ENCODE measurements at regions not wholly inside any gene's neighbourhood (a gene's known extent, or its start where the extent isn't known, plus 50 kb on each side); places are given as distances from the start of the nearest gene placed in this dataset.

- no peaks in the 10 kb centered on the region for H3K9me2 ChIP-seq (ENCODE audit: insufficient read depth, low read length)
- H3K79me2 ChIP-seq (ENCODE audit: insufficient read depth, low read depth, low read length), result no peaks in the 10 kb centered on the region
- BruUV-seq (replicated peaks), result no TSS peak
- intact Hi-C loops (cut with micrococcal nuclease; ENCODE audit: unreplicated experiment), result no loop called here
- ChIA-PET CTCF (ENCODE audit: unreplicated experiment) (no interaction called here), POLR2A (interaction anchor here (0.5 to 0.6 kb wide), 2 partner anchors 39 to 214 kb away, joined by 3 to 7 read pairs; no protein-coding TSS in a partner anchor)
- no peaks in the 10 kb centered on the region for H3K36me3 ChIP-seq (ENCODE audit: insufficient read depth, low read length)
- H3K4me2 ChIP-seq (ENCODE audit: low read length), result no peak overlapping the region
- H2AFZ ChIP-seq (ENCODE audit: low read length), result no peak overlapping the region
- H3K4me1 ChIP-seq (ENCODE audit: insufficient read depth, low read length, poor library complexity, severe bottlenecking), result no peaks in the 10 kb centered on the region
- no peak overlapping the region for H3K27ac ChIP-seq (ENCODE audit: low read depth, low read length, poor library complexity, severe bottlenecking)
- TF ChIP-seq EZH2phosphoT487 (IDR thresholded peaks at IDR 0.05; ENCODE audit: borderline replicate concordance, low read depth, low read length) (no peak), CTCF (conservative IDR thresholded peaks at IDR 0.05; ENCODE audit: low read length) (no peak)
- H3K9me3 ChIP-seq (ENCODE audit: low read length), result no peaks in the 10 kb centered on the region
- H4K20me1 ChIP-seq (ENCODE audit: insufficient read depth, low read length), result no peaks in the 10 kb centered on the region
- no peak overlapping the region for H3K4me3 ChIP-seq (ENCODE audit: low read depth, low read length, poor library complexity, severe bottlenecking)
- DNase-seq (ENCODE audit: low spot score), result no peak
These were observed 86.2 kb upstream of the BEND6 start for GRCh38 chr6:56868687-56869086.

GRCh38 chr6:56866917-56867522, 87.9 kb upstream of the BEND6 start:
- no peak overlapping the region for H2AFZ ChIP-seq (ENCODE audit: low read length)
- ChIA-PET POLR2A (interaction anchor here (1.1 to 3.8 kb wide), 2 partner anchors 15 to 314 kb away, joined by 3 to 12 read pairs; no protein-coding TSS in a partner anchor), CTCF (ENCODE audit: unreplicated experiment) (no interaction called here)
- H3K79me2 ChIP-seq (ENCODE audit: insufficient read depth, low read depth, low read length), result no peaks in the 10 kb centered on the region
- H3K9me2 ChIP-seq (ENCODE audit: insufficient read depth, low read length), result no peaks in the 10 kb centered on the region
- H3K4me2 ChIP-seq (ENCODE audit: low read length), result no peak overlapping the region
- DNase-seq (ENCODE audit: low spot score), result no peak
- H3K27ac ChIP-seq (ENCODE audit: low read depth, low read length, poor library complexity, severe bottlenecking), result no peak overlapping the region
- TF ChIP-seq CTCF (conservative IDR thresholded peaks at IDR 0.05; ENCODE audit: low read length), result no peak
- TF ChIP-seq EZH2phosphoT487 (IDR thresholded peaks at IDR 0.05; ENCODE audit: borderline replicate concordance, low read depth, low read length), result no peak
- H3K4me1 ChIP-seq (ENCODE audit: insufficient read depth, low read length, poor library complexity, severe bottlenecking), result no peaks in the 10 kb centered on the region
- H3K36me3 ChIP-seq (ENCODE audit: insufficient read depth, low read length), result no peaks in the 10 kb centered on the region
- intact Hi-C loops (cut with micrococcal nuclease; ENCODE audit: unreplicated experiment), result no loop called here
- no peak overlapping the region for H3K4me3 ChIP-seq (ENCODE audit: low read depth, low read length, poor library complexity, severe bottlenecking)
- no peaks in the 10 kb centered on the region for H4K20me1 ChIP-seq (ENCODE audit: insufficient read depth, low read length)
- no TSS peak for BruUV-seq (replicated peaks)
- no peaks in the 10 kb centered on the region for H3K9me3 ChIP-seq (ENCODE audit: low read length)

GRCh38 chr6:56865081-56865875, 89.6 kb upstream of the BEND6 start:
- no TSS peak for BruUV-seq (replicated peaks)
- no peak for TF ChIP-seq CTCF (conservative IDR thresholded peaks at IDR 0.05; ENCODE audit: low read length)
- no peak for TF ChIP-seq EZH2phosphoT487 (IDR thresholded peaks at IDR 0.05; ENCODE audit: borderline replicate concordance, low read depth, low read length)
- no peaks in the 10 kb centered on the region for H4K20me1 ChIP-seq (ENCODE audit: insufficient read depth, low read length)
- no peaks in the 10 kb centered on the region for H3K9me2 ChIP-seq (ENCODE audit: insufficient read depth, low read length)
- H3K27ac ChIP-seq (ENCODE audit: low read depth, low read length, poor library complexity, severe bottlenecking), result no peak overlapping the region
- H3K9me3 ChIP-seq (ENCODE audit: low read length), result no peaks in the 10 kb centered on the region
- DNase-seq (ENCODE audit: low spot score), result no peak
- CTCF ChIA-PET (ENCODE audit: unreplicated experiment), result no interaction called here
- no peak overlapping the region for H3K4me3 ChIP-seq (ENCODE audit: low read depth, low read length, poor library complexity, severe bottlenecking)
- no peaks in the 10 kb centered on the region for H3K79me2 ChIP-seq (ENCODE audit: insufficient read depth, low read depth, low read length)
- POLR2A ChIA-PET, result interaction anchor here (0.6 to 3.8 kb wide), 3 partner anchors 13 to 344 kb away, joined by 3 to 12 read pairs (median 3); no protein-coding TSS in a partner anchor
- intact Hi-C loops (cut with micrococcal nuclease; ENCODE audit: unreplicated experiment), result no loop called here
- H3K4me2 ChIP-seq (ENCODE audit: low read length), result no peak overlapping the region
- H2AFZ ChIP-seq (ENCODE audit: low read length), result no peak overlapping the region
- H3K4me1 ChIP-seq (ENCODE audit: insufficient read depth, low read length, poor library complexity, severe bottlenecking), result no peaks in the 10 kb centered on the region
- no peaks in the 10 kb centered on the region for H3K36me3 ChIP-seq (ENCODE audit: insufficient read depth, low read length)

All from OCI-LY7 (cell line).